Erythroblast (primary cell): ENCODE measurements at regions not wholly inside any gene's neighbourhood (a gene's known extent, or its start where the extent isn't known, plus 50 kb on each side); places are given as distances from the start of the nearest gene placed in this dataset.
"Not testable (repeated sequence)": the region's sequence is repeated elsewhere in the genome, so short reads cannot be mapped to it uniquely, and the experiment has no call there.

ENCODE experiments used
- DNase-seq, 2 experiments: peaks; one replicate each; lab custom pipeline; 2025; lab: John Stamatoyannopoulos, UW
- GATA1 ChIP-seq: IDR thresholded peaks from 2 replicates; pipeline ENCODE4 v1.6.1; 2011; ENCODE audit warnings: low read depth, mild to moderate bottlenecking, control low read depth, low read length, moderate library complexity
- POLR2A ChIP-seq: IDR thresholded peaks from 2 replicates; pipeline ENCODE4 v1.6.1; 2011; ENCODE audit warnings: mild to moderate bottlenecking, low read length

DNA sequence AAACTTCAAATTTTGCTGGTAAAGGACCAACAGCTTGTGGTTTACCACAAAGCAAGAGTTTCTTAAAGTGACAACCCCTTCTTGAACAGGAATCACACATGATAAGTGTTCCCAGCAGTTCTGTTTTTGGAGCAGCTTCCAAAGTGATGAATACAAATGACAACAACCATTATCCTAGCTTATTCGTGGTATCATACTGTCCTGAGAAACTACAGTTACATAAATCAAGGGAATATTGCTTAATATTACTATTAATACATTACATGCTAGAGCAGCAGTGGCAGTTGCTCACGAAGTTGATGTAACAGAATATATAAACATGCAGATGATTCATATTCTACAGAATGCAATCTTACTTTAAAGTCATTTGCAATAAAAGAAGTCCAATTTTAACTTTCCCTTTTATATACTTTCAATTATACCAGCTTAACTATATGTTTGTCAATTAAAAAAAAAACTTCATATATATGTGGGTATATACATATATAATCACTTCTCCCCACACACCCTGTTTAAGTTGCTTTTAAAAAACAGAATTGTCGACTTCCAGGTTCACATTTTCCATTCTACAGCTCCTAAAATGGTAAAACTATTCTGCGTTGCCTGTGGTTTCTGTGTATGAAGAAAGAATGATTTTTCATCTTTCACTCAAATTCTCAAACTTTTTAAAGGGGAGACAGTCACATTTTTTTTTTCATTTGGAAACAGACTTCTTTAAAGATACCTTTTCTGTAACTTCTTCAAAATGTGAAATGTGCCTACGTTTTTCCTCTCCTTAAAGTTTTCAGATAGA lies 713.6 kb downstream of the TDRD15 start:
- DNase-seq: no peak
- TF ChIP-seq GATA1: no peak
- no peak for TF ChIP-seq POLR2A

DNA sequence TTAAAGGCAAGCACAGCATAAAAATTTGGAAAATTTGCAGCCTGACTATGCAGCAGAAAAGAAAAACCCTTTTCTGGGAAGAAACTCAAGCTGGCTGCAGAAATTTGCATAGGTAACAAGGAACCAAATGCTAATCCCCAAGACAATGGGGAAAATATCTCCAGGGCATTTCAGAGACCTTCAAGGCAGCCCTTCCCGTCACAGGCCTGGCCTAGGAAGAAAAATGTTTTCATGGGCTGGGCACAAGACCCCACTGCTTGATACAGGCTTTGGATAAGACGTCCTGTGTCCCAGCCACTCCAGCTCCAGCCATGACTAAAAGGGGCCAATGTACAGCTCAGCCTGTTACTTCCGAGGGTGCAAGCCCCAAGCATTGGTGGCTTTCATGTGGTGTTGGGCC lies 717.6 kb downstream of the TDRD15 start:
- TF ChIP-seq GATA1 (no peak), POLR2A (no peak)
- no peak for DNase-seq

DNA sequence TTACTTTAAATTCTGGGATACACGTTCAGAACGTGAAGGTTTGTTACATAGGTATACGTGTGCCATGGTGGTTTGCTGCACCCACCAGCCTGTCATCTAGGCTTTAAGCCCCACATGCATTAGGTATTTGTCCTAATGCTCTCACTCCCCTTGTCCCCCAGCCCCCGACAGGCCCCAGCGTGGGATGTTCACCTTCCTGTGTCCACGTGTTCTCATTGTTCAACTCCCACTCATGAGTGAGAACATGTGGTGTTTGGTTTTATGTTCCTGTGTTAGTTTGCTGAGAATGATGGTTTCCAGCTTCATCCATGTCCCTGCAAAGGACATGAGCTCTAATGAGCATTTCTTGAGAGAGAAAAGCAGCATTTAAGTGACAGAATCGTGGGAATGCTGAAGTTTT lies 726.6 kb downstream of the TDRD15 start:
- DNase-seq: not testable (repeated sequence)

DNA sequence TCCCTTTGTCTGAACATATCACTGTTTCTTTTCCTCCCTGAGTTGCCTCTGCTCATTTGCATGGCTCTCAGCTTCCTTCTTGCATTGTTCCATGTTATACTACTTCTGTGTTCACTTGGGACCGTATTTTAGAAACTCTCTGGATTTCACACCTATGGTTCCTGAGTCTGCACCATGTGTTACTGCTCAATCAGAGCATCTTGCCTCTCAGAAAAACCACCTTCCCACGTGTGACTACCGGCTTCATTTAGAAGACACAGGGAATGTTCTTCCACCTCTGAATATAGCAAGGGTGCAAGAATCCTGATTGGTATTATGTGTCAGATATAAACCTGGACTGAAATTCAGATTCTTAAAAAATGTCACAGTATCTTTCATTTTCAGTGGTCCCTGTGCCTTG lies 731.2 kb downstream of the TDRD15 start:
- DNase-seq: no peak
- TF ChIP-seq GATA1 (no peak), POLR2A (no peak)

DNA sequence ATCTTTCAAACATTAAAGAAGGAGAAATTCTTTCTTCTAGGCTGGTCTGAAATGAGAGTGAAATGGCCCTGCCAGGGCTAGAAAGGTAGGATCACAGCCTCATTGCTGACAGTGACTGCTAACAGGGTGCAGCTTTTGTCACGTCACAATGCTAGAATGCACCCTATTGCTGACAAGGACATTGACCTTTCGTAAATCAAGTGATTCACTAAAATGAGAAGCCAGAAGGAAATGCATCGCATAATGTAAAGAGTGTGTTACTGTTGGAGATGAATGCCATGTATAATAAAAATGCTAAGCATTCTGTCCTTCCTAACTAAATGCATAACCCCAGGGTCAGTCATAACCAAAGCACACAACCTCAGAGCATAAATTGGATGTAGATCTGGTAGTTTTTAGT lies 732.9 kb downstream of the TDRD15 start:
- TF ChIP-seq POLR2A (no peak), GATA1 (no peak)
- DNase-seq: no peak

DNA sequence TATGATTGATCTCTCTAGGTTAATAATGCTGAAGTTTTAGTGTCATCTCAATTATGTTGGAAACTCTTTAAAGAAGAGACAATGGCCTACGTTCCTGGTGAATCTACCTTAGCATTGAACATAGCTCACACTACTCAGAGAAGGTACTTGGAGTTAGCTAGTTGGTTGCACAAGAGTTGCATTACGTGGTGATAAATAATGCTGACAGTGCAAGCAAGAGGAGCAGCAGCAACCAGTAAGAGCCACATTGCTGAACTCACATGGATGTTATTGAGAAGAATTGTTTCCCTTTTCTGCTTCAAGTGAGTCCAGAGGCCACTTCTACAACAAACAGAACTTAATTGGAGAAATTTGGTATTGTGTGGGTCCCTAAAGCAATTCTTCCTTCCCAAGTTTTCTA lies 737.1 kb downstream of the TDRD15 start:
- no peak for TF ChIP-seq POLR2A
- no peak for TF ChIP-seq GATA1
- DNase-seq: no peak

DNA sequence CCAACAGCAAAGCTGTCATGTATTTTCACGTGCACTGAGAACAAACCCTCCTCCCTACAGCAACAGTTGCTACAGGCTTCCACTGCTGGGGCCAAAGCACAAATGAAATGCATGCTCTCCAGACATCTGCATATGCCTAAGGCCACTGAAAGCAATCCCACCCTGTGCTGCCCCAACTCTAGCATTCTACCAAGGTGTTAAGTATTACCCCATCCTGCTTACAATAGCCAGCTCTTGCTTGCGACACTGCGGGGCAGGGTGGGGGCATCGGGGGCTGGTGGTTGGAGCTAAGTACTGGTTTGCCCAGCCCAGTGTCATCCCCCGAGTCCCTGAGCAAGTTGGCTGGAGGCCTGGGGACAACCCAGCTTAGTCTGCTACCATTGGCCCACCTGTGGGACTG lies 742.5 kb downstream of the TDRD15 start:
- no peak for DNase-seq
- TF ChIP-seq POLR2A (no peak), GATA1 (no peak)

DNA sequence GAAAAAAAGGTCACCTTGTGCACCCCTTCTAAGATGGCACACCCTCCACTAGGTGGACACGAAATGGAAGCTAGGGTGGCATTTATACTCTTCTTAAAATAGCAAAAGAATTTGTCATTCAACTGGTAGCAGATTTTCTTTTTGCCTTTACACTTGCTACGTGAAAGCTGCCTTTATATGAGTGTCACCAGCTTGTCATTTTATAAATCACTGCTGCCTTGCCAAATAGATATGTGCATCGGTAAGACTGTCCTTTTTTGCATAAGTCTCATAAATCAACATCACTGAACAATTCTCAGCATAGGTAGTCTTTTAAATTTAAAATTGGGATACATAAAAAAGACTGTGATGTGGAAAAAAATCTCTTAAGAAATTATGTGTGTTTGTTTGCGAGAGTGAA lies 764.1 kb downstream of the TDRD15 start:
- DNase-seq: no peak
- TF ChIP-seq GATA1 (no peak), POLR2A (no peak)

DNA sequence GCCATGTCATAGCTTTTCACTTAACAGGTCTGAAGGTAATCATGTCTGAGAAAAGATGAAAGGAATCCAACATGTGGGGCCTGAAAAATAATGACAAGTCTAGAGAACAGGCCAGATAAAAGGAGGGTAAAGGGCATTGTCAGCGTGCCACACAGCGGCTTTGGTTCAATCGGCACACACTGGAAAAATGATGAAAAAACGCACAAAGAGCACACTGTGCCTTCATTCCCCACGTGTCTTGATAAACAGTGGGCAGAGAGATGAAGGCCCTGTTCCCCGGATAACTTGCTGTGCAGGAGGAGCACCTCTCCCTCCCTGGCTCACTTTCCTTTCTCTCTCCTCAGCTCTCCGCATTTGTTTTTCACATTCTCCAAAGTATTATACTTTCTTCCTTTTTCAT lies 766.3 kb downstream of the TDRD15 start:
- TF ChIP-seq POLR2A (no peak), GATA1 (no peak)
- no peak for DNase-seq

DNA sequence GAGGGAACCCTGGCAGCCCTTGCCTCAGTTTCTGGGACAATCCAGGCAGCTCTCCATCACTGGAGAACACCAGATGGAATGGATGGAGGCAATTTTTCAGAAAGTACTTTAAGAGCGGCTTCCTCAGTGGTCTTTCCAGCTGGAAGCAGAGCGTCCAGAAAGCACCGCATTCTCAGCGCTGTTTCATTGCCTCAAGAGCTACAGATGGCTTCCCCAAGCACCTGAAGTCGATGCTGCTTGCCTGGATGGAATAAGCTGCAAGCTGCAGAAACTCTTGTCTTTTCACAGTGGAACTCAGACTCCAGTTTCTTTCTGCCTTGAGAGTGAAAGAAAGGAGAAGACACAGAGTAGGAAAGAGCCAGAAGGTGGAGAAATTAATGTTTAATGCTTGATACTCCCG lies 766.9 kb downstream of the TDRD15 start:
- no peak for DNase-seq
- TF ChIP-seq POLR2A: no peak
- TF ChIP-seq GATA1: no peak

DNA sequence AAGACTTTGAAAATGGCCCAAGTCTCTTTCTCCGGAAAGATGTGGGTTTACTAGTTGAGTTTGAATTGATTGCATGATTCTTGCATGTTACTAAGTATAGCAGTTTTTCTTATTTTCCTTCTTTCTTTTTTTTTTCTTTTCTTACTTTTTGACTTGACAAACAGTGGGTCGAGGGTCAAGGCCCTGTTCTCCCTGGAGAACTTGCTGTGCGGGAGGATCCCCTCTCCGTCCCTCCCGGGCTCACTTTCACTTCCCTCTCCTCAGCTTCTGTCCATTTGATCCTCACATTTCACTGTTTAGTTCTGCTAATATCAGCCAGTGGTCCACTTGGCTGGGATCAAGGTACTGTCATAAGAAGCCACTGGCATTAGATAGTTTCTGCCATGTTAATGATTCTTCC lies 767.4 kb downstream of the TDRD15 start:
- TF ChIP-seq GATA1 (no peak), POLR2A (no peak)
- DNase-seq: no peak

DNA sequence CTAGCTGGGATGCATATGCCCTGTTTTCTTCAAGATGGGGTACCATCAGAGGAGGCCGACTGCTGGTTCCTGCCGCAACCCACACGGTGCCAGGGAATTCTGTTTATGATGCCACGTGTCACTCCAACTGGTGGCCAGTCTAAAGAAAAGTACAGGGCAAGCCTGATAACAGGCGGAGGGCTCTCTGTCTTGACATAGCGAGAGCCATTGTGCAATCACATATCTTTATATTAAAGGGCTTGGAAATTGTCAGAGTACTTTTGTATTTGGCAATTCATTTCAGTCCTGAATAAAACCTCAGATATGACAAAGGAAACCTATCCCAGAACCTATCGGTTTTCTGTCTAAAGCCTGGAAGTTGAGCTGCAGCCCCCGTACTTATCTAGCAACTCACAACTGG lies 768.4 kb downstream of the TDRD15 start:
- DNase-seq: no peak

DNA sequence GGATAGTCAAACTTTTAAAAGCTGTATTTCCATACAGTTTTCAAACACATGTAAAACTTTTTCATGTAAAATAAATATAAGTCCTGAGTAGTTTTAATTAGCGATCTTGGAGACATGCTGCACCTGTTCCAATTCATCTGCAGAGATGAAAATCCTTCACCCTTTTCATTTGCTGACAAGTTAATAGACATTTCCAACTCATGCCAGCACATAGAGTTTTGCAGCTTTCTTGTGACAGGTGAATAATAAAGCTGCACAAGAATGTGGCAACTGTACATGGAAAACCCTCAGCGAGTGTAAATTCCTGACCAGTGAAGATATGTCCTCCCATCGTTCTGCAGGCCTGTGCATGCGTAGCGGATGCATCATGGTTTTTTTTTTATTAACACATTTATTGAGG lies 771.4 kb downstream of the TDRD15 start:
- DNase-seq: no peak
- no peak for TF ChIP-seq GATA1
- TF ChIP-seq POLR2A: no peak

More for the DNA sequence above, 768.4 kb downstream of the TDRD15 start:
- TF ChIP-seq GATA1 (no peak), POLR2A (no peak)

DNA sequence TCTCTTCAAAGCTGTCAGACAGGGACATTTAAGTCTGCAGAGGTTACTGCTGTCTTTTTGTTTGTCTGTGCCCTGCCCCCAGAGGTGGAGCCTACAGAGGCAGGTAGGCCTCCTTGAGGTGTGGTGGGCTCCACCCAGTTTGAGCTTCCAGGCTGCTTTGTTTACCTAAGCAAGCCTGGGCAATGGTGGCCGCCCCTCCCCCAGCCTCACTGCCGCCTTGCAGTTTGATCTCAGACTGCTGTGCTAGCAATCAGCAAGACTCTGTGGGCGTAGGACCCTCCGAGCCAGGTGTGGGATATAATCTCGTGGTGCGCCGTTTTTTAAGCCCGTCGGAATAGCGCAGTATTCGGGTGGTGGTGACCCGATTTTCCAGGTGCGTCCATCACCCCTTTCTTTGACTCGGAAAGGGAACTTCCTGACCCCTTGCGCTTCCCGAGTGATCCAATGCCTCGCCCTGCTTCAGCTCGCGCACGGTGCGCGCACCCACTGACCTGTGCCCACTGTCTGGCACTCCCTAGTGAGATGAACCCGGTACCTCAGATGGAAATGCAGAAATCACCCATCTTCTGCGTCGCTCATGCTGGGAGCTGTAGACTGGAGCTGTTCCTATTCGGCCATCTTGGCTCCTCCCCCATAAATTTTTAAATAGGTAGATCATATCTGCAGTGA lies 785.1 kb downstream of the TDRD15 start:
- DNase-seq: not testable (repeated sequence)

DNA sequence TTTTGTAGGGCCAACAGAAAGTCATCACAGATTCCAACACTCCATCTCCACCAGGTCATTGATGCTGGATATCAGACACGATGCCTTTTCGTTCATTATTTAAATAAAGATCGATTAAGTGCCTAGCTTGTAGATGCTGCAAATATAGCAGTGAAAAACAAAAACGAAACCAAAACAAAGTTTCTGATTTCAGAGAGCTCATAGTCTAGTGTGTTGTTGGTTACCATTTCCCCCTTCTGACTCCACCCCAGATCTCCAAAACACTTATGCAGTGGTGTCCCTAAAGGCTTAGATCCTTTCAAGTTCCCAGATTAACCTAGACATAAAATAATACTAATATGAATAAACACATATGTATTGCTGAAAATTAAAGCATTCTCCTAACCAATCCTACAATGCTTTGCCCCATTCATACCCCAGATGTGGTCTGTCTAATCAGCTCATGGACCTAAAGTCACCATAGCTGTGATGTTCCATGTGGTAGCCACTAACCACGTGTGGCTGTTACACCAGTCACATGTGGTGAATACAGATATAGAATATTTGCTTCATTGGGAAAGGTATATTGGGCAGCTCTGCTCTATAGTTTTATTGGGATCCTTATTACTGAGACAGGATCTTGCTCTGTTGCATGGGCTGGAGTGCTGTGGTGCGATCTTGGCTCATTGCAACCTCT lies 787.2 kb downstream of the TDRD15 start:
- TF ChIP-seq GATA1: no peak
- no peak for TF ChIP-seq POLR2A
- no peak for DNase-seq

DNA sequence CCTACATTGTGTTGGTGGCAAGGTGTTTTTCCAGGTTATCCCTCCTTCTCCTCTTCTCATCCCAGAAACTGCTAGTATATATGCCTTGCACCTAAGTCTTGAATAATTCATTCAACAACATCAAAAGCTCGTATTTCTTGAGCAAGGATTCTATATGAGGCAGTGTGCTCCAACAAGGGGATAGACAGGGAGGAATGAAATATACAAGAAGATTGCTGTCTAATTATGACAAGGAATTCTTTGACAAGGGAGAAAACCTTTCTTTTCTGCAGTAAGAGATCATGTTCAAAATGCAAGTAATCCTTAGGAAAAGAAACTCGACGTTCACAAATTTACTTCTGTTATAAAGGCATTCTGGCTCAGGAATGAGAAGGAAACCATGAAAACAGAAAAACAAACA lies 788.6 kb downstream of the TDRD15 start:
- TF ChIP-seq GATA1: no peak
- no peak for TF ChIP-seq POLR2A
- DNase-seq: no peak
